SIG-M5 treated with dmso at 0.1 percent for 504 hours (cell line): ENCODE measurements at regions not wholly inside any gene's neighbourhood (a gene's known extent, or its start where the extent isn't known, plus 50 kb on each side); places are given as distances from the start of the nearest gene placed in this dataset.
"Not testable (repeated sequence)": the region's sequence is repeated elsewhere in the genome, so short reads cannot be mapped to it uniquely, and the experiment has no call there.

Source experiments
- DNase-seq: peaks from one replicate; lab custom pipeline; 2025; ENCODE audit not compliant: unreplicated experiment; lab: John Stamatoyannopoulos, UW

DNA sequence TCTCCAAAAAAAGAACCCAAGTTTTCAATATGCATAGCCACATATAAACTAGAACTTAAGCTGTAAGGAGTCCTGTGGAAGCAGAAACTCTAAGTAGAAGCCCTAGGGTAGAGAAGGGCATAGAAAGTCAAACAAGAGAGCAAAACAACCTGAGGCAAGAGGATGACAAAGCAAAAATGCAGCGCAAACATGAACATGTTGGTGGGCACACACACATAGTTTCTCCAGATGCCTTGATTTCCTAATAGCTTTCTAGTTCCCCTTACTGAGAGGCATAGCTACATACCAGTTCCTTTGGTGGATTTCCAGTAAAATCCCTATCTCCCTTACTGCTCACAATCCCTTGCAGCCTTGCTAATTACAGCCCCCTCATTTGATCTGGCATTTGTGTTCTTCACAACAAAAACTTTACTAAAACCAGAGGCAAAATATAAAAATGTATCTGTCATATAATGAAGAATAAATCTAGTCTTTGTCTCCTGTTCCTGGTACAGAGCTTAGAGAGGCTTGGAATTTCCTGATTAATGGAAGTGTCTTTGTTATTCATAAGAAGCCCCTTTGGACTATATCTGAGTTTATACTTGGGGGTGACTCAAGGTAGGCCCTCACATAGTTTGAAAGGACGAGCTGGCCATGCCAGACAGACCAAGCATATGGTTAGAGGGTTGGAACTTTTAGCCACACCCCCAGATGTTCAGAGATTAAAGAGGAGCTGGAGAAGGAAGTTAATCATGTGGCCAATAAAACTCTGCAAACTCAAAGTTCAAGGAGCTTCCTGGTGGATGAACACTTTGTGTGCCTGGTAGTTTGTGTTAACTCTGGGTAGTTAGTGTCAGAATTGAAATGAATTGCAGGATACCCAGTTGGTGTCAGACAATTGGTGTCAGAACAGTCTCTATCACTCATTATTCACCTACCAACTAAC lies 52.7 kb upstream of the ZCCHC13 start:
- DNase-seq = peak; percentile 93

DNA sequence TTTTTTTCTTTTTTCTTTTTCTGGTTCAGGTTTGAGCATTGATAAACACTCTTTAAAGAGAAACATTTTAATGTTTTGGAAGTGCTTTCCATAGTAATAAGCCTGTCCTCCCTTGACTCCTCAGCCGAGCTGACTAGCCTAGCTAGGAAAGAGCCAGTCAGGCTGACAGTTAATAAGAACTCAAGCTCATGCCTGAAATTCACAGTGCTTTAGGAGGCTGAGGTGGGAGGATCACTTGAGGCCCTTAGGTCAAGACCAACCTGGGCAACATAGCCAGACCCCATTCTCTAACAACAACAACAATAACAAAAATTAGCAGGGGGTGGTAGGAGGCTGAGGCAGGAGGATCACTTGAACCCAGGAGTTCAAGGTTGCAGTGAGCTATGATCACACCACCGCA lies 53.4 kb upstream of the ZCCHC13 start:
- DNase-seq = no peak

DNA sequence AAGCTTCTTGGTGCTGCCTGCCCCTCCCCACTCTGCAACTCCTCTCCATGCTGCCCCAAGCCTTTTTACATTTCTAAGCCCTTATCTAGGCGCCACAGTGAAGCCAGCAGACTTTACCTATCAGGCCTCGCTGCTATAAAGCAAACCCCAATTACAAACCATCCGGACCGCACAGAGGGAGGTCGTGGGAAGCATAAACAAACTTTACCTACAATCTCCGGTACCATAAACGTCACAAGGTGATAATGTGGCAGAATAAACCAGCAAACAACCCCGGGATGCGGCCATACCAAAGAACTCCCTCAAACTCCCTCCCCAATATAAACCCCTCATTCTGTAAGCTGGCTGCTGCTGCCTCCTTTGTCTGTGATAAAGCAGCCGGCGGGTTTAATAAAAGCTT lies 54.0 kb upstream of the ZCCHC13 start:
- DNase-seq = no peak

- DNase-seq = no peak
These were observed 55.1 kb upstream of the ZCCHC13 start for GRCh38 chrX:74248889-74249288.

DNA sequence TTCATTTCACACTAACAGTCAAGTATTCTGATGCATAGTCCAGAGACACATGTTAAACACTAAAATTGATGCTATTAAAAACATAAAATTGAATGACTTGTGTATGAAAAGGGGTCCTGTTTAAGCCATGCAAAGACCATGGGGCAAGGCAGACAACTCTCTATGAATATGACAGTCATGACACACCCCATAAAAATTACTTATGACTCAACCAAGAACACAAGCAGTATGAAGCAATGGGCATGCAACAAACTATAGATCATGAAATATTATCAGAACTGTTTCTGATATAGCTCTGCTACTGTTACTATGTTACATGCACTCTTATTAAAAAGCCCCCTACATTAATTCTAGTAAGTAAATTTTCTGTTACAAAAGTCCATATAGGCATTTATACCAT lies 57.5 kb upstream of the ZCCHC13 start:
- no peak for DNase-seq

GRCh38 chrX:74242484-74243138 lies 61.4 kb upstream of the ZCCHC13 start:
- no peak for DNase-seq

- no peak for DNase-seq
These were observed 61.9 kb upstream of the ZCCHC13 start for GRCh38 chrX:74242050-74242449.

DNA sequence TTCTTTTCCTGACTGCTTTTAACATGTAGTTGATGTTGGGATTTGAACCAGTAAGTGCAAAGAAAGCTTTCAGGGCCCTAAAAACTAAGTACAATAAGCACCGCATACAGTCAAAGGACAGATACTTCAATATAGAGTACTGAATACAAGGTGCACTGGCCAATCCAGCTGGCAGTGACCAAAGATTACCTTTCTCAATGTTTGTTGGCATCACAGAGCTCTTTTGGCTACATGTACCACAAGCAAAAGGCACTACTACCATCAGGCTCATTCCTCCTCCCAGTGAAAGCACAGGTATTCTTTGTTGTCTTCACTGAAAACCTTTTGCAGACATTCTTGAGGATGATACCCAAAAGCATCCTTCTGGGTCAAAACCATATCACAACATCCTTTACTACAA lies 65.2 kb upstream of the ZCCHC13 start:
- no peak for DNase-seq

DNA sequence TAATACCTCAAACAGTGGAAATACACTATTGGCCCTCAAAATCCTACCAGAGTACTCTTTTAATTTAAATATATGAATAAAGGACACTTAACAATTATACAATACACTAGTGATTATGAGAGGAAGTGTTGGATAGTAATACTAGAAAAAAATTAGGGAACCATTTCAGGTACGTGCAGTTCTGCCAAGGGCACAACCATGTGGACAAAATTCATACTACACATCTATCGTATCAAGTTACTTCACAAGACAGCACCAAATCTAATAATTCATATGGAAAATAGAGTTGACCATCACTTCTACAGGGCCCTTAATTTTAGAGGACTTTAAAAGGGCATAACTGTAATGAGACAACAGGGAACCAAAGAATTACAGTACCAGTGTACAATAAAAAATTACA lies 69.2 kb upstream of the ZCCHC13 start:
- DNase-seq = no peak

- DNase-seq = peak; percentile 17
These were observed 71.1 kb upstream of the ZCCHC13 start for GRCh38 chrX:74232859-74233258.

DNA sequence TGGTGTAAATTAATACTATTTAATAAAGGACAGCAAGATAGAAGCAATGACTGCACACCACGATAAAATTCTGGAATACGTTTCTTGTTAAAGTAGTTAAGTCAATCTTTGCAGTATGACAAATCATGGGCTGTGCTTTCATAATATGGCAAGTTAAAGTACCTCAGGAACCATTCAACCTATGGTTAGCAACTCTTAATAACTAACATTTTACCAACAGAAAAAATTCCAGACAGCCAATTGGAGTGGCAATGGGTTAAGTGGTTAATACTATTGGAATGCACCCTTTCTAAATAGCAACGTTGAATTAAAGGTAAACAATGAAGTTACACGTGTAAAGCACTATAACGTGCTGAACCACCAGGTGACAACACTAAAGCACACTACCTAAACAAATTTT lies 72.4 kb upstream of the ZCCHC13 start:
- no peak for DNase-seq

- DNase-seq = no peak
These were observed 73.9 kb upstream of the ZCCHC13 start for GRCh38 chrX:74230094-74230493.

- no peak for DNase-seq
These were observed 78.9 kb upstream of the ZCCHC13 start for GRCh38 chrX:74225111-74225510.

DNA sequence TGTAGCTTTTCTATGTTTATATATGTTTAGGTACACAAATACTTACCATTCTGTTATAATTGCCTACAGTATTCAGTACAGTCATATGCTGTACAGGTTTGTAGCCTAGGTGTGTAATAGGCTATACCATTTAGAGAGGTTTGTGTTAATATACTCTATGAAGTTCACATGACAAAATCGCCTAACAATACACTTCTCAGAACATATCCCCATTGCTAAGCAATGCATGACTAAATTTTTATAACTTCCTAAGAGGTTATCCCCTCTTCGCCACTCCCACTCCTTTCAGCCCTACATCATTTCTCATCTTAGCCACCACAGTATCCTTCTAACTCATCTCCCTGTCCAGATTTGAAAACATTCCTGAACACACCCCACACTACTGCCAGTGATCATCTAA lies 83.7 kb upstream of the ZCCHC13 start:
- no peak for DNase-seq

DNA sequence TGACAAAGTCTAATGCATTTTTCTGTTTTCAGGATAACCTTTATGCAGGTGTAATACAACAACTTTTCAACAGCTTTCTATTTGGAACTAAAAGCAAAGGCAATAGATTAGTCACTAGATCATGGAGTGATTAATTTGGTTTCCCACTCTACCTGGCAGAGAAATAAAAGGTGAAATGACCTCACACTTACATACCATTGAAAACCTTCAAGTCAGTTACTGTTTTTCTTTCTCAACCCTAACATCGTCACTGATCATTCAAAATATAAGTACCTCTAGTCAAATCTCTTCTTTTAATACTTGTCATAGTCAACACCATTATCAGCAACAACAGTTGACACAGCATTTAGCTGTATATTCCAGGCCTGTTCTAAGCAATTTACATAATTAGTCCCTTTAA lies 85.1 kb upstream of the ZCCHC13 start:
- DNase-seq = no peak

- no peak for DNase-seq
These were observed 87.6 kb upstream of the ZCCHC13 start for GRCh38 chrX:74216421-74216820.

DNA sequence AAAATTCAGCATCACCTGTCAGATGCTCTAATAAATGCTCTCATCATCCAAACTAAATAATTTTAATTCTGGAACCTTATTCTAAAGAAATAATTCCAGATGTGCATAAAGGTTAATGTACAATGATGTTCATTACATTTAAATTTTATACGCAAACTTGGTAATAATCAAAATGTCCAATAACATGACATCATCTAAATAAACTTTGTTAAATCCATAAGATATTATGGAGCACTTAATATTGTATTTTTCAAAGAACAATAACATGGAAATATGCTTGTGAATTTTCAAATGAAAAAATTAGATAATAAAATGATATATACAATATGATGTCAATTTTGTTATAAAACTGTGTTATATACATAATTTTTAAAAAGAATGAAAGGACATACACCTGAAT lies 92.1 kb upstream of the ZCCHC13 start:
- DNase-seq = no peak

DNA sequence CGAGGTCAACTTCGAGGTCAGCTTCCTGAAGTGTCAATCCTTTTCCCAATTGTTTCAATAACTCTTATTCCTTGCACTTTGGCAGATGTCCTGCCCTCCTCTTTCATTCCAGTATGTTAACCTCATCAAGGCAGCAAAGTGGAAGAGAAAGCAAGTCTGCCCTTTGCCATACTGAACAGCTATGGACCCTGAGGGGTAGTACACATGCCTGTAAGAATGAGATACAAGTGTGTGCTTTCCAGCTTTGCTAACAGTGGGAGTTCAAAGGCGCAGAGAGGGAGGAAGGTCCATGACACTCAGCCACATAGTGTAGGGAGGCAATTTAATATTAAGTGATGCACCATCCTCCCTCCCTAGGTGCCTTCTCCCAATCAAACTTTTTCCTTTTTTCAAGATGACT lies 96.4 kb upstream of the ZCCHC13 start:
- DNase-seq = no peak

GRCh38 chrX:74195605-74196004 lies 108.4 kb upstream of the ZCCHC13 start:
- DNase-seq = no peak

- DNase-seq = no peak
These were observed 108.9 kb upstream of the ZCCHC13 start for GRCh38 chrX:74195120-74195519.

- no peak for DNase-seq
These were observed 116.8 kb upstream of the ZCCHC13 start for GRCh38 chrX:74187211-74187610.

- not testable (repeated sequence) for DNase-seq
These were observed 120.9 kb upstream of the ZCCHC13 start for GRCh38 chrX:74183047-74183446.
